Osteocyte (in vitro differentiated cells): ENCODE measurements at regions not wholly inside any gene's neighbourhood (a gene's known extent, or its start where the extent isn't known, plus 50 kb on each side); places are given as distances from the start of the nearest gene placed in this dataset.

Experiments
- DNase-seq: peaks from one replicate; pipeline ENCODE4 v3.0.0; 2021; ENCODE audit warnings: mixed read lengths; ENCODE audit not compliant: unreplicated experiment; ENCODE audit errors: extremely low spot score
- H3K27ac Mint-ChIP-seq: one replicate; pipeline ENCODE4 v1.8.0; 2021; ENCODE audit warnings: mild to moderate bottlenecking, mixed read lengths; ENCODE audit not compliant: unreplicated experiment
- H3K27me3 Mint-ChIP-seq: one replicate; pipeline ENCODE4 v1.8.0; 2021; ENCODE audit warnings: mixed read lengths; ENCODE audit not compliant: unreplicated experiment
- H3K36me3 Mint-ChIP-seq: one replicate; pipeline ENCODE4 v1.8.0; 2021; ENCODE audit warnings: mixed read lengths; ENCODE audit not compliant: unreplicated experiment
- H3K4me1 Mint-ChIP-seq: one replicate; pipeline ENCODE4 v1.8.0; 2021; ENCODE audit warnings: mixed read lengths; ENCODE audit not compliant: unreplicated experiment
- H3K4me3 Mint-ChIP-seq: one replicate; pipeline ENCODE4 v1.8.0; 2021; ENCODE audit warnings: mild to moderate bottlenecking, moderate library complexity, mixed read lengths; ENCODE audit not compliant: unreplicated experiment
- H3K9me3 Mint-ChIP-seq: one replicate; pipeline ENCODE4 v1.8.0; 2021; ENCODE audit warnings: mixed read lengths; ENCODE audit not compliant: unreplicated experiment
- CTCF ChIP-seq: fragments of 200-600 bp; sonication (generic); IDR thresholded peaks from 2 replicates; pipeline ENCODE4 v1.5.0; 2021; ENCODE audit warnings: antibody characterized with exemption, mild to moderate bottlenecking, moderate library complexity

GRCh38 chr7:155988416-155988815 lies 176.2 kb upstream of the SHH start:
- Mint-ChIP-seq H3K27me3 (no peaks in the 10 kb centered on the region), H3K27ac (no peak overlapping the region), H3K9me3 (peaks cover 6% of the 10 kb centered on the region), H3K4me3 (no peak overlapping the region), H3K4me1 (no peaks in the 10 kb centered on the region), H3K36me3 (no peaks in the 10 kb centered on the region)
- TF ChIP-seq CTCF = no peak
- DNase-seq = no peak

GRCh38 chr7:155987681-155988235 lies 175.5 kb upstream of the SHH start:
- no peaks in the 10 kb centered on the region for H3K4me1 Mint-ChIP-seq
- H3K27me3 Mint-ChIP-seq = no peaks in the 10 kb centered on the region
- no peak for DNase-seq
- peaks cover 6% of the 10 kb centered on the region for H3K9me3 Mint-ChIP-seq
- H3K36me3 Mint-ChIP-seq = no peaks in the 10 kb centered on the region
- TF ChIP-seq CTCF = no peak
- H3K27ac Mint-ChIP-seq = no peak overlapping the region
- no peak overlapping the region for H3K4me3 Mint-ChIP-seq

- Mint-ChIP-seq H3K4me3 (no peak overlapping the region), H3K9me3 (peaks cover 6% of the 10 kb centered on the region), H3K36me3 (no peaks in the 10 kb centered on the region), H3K4me1 (no peaks in the 10 kb centered on the region), H3K27me3 (no peaks in the 10 kb centered on the region), H3K27ac (no peak overlapping the region)
- DNase-seq = no peak
- TF ChIP-seq CTCF = no peak
Measured at GRCh38 chr7:155986497-155987160, 174.4 kb upstream of the SHH start.

GRCh38 chr7:155985518-155986250 lies 173.4 kb upstream of the SHH start:
- Mint-ChIP-seq H3K36me3 (no peaks in the 10 kb centered on the region), H3K4me1 (no peaks in the 10 kb centered on the region), H3K27ac (no peak overlapping the region), H3K27me3 (no peaks in the 10 kb centered on the region), H3K4me3 (no peak overlapping the region), H3K9me3 (peaks cover 6% of the 10 kb centered on the region)
- no peak for TF ChIP-seq CTCF
- no peak for DNase-seq

GRCh38 chr7:155984609-155985405 lies 172.5 kb upstream of the SHH start:
- no peak for TF ChIP-seq CTCF
- DNase-seq = no peak
- H3K27ac Mint-ChIP-seq = no peak overlapping the region
- no peak overlapping the region for H3K4me3 Mint-ChIP-seq
- H3K36me3 Mint-ChIP-seq = no peaks in the 10 kb centered on the region
- no peaks in the 10 kb centered on the region for H3K27me3 Mint-ChIP-seq
- H3K9me3 Mint-ChIP-seq = peaks cover 6% of the 10 kb centered on the region
- no peaks in the 10 kb centered on the region for H3K4me1 Mint-ChIP-seq
